Prostate gland (tissue), 2 donors: ENCODE measurements at regions not wholly inside any gene's neighbourhood (a gene's known extent, or its start where the extent isn't known, plus 50 kb on each side); places are given as distances from the start of the nearest gene placed in this dataset.
"Not testable (repeated sequence)": the region's sequence is repeated elsewhere in the genome, so short reads cannot be mapped to it uniquely, and the experiment has no call there.

ENCODE experiments used
- DNase-seq: peaks from one replicate; pipeline ENCODE4 v3.0.0-alpha.2; 2019; ENCODE audit warnings: low spot score
- H3K27ac ChIP-seq, 2 donors: fragments of 200-600 bp; sonication (generic); 2 replicates each; pipeline ENCODE4 v1.5.1; 2017 to 2019
- H3K27me3 ChIP-seq: fragments of 200-600 bp; sonication (generic); replicated peaks from 2 replicates; pipeline ENCODE4 v1.5.1; 2019; ENCODE audit not compliant: insufficient read depth
- H3K36me3 ChIP-seq, 2 donors: fragments of 200-600 bp; sonication (generic); 1 replicate in 1 of 2; 2 replicates in 1 of 2; pipeline versions ENCODE4 v1.5.1 to v1.8.1; 2017 to 2019
- H3K4me1 ChIP-seq: fragments of 200-600 bp; sonication (generic); replicated peaks from 2 replicates; pipeline ENCODE4 v1.5.1; 2019
- H3K4me3 ChIP-seq, 2 donors: fragments of 200-600 bp; sonication (generic); 2 replicates each; pipeline ENCODE4 v1.5.1; 2017 to 2019
- H3K9me3 ChIP-seq: fragments of 200-600 bp; sonication (generic); 2 replicates; pipeline ENCODE4 v1.5.1; 2017
- CTCF ChIP-seq, 4 experiments: fragments of 200-600 bp in 2 of 4; fragments of 450-650 bp in 2 of 4; sonication (generic) in 2 of 4; IDR thresholded peaks; 1 replicate in 3 of 4; 2 replicates in 1 of 4; pipeline ENCODE4 v1.5.1; 2016 to 2019; ENCODE audit warnings: antibody characterized with exemption in 4 of 4, mild to moderate bottlenecking in 2 of 4, moderate library complexity in 2 of 4
- POLR2A ChIP-seq: fragments of 450-650 bp; IDR thresholded peaks from one replicate; pipeline ENCODE4 v1.6.1; 2016; ENCODE audit warnings: antibody characterized with exemption, mild to moderate bottlenecking
- POLR2AphosphoS5 ChIP-seq: sonication (generic); formaldehyde crosslinking; IDR thresholded peaks from one replicate; pipeline ENCODE4 v1.6.1; 2017; ENCODE audit warnings: antibody characterized with exemption
- WGBS: methylation state at CpG from one replicate; pipeline ENCODE4 v1.1.5; 2018; 5-methylcytosine and 5-hydroxymethylcytosine counted together
- intact Hi-C: fragments of 100-400 bp; cut with DNase I; formaldehyde crosslinking; loops from one replicate; pipeline ENCODE4 v1.14.2; 2022

GRCh38 chr10:81428456-81429134 lies 446.4 kb upstream of the NRG3 start:
- Histone ChIP-seq H3K4me3 (no peak overlapping the region), H3K27ac (no peak overlapping the region), H3K4me1 (no peaks in the 10 kb centered on the region), H3K9me3 (no peaks in the 10 kb centered on the region), H3K27me3 (no peaks in the 10 kb centered on the region), H3K36me3 (no peaks in the 10 kb centered on the region)
- TF ChIP-seq POLR2A, result no peak
- DNase-seq, result no peak
- intact Hi-C loops, result no loop called here
- WGBS, result 83% methylated on average over 2 of the region's 2 CpGs

- WGBS, result 86% methylated on average over 2 of the region's 2 CpGs
- Histone ChIP-seq H3K36me3 (no peaks in the 10 kb centered on the region), H3K9me3 (no peaks in the 10 kb centered on the region), H3K4me3 (no peak overlapping the region), H3K4me1 (no peaks in the 10 kb centered on the region), H3K27ac (no peak overlapping the region), H3K27me3 (no peaks in the 10 kb centered on the region)
- intact Hi-C loops, result no loop called here
- TF ChIP-seq POLR2A (no peak), CTCF (IDR thresholded peaks at IDR 0.05) (no peak), POLR2AphosphoS5 (no peak)
- DNase-seq, result no peak
Measured at GRCh38 chr10:81439445-81439844, 435.5 kb upstream of the NRG3 start.

GRCh38 chr10:81441624-81442023 lies 433.4 kb upstream of the NRG3 start:
- H3K9me3 ChIP-seq, H3K36me3 ChIP-seq, H3K4me3 ChIP-seq, H3K4me1 ChIP-seq, H3K27me3 ChIP-seq, H3K27ac ChIP-seq, intact Hi-C loops, DNase-seq: not testable (repeated sequence)
- 97% methylated on average over 21 of the region's 21 CpGs for WGBS

GRCh38 chr10:81444242-81444929 lies 430.6 kb upstream of the NRG3 start:
- Histone ChIP-seq H3K4me1 (no peaks in the 10 kb centered on the region), H3K27ac (no peak overlapping the region), H3K4me3 (no peak overlapping the region), H3K9me3 (no peaks in the 10 kb centered on the region), H3K27me3 (no peaks in the 10 kb centered on the region), H3K36me3 (no peaks in the 10 kb centered on the region)
- DNase-seq, result no peak
- WGBS, result 75% methylated on average over 7 of the region's 7 CpGs
- intact Hi-C loops, result no loop called here
- TF ChIP-seq CTCF (IDR thresholded peaks at IDR 0.05) (no peak), POLR2AphosphoS5 (no peak), POLR2A (no peak)

GRCh38 chr10:81450651-81451050 lies 424.3 kb upstream of the NRG3 start:
- no peaks in the 10 kb centered on the region for H3K27me3 ChIP-seq
- no peaks in the 10 kb centered on the region for H3K4me1 ChIP-seq
- no peaks in the 10 kb centered on the region for H3K36me3 ChIP-seq
- no peaks in the 10 kb centered on the region for H3K9me3 ChIP-seq
- DNase-seq, result no peak
- H3K4me3 ChIP-seq, result no peak overlapping the region
- intact Hi-C loops, result no loop called here
- TF ChIP-seq POLR2A, result no peak
- TF ChIP-seq POLR2AphosphoS5, result no peak
- no peak for TF ChIP-seq CTCF (IDR thresholded peaks at IDR 0.05)
- 79% methylated on average over 1 of the region's 1 CpG for WGBS
- H3K27ac ChIP-seq, result no peak overlapping the region

- no peak for DNase-seq
- intact Hi-C loops, result no loop called here
- 85% methylated on average over 11 of the region's 11 CpGs for WGBS
- Histone ChIP-seq H3K4me3 (no peak overlapping the region), H3K4me1 (no peaks in the 10 kb centered on the region), H3K27me3 (no peaks in the 10 kb centered on the region), H3K27ac (no peak overlapping the region), H3K9me3 (no peaks in the 10 kb centered on the region), H3K36me3 (no peaks in the 10 kb centered on the region)
- TF ChIP-seq POLR2A, result no peak
- TF ChIP-seq POLR2AphosphoS5, result no peak
Measured at GRCh38 chr10:81472927-81473470, 402.0 kb upstream of the NRG3 start.
